SKM-1 treated with dmso at 0.1 percent for 144 hours (cell line): ENCODE measurements at regions not wholly inside any gene's neighbourhood (a gene's known extent, or its start where the extent isn't known, plus 50 kb on each side); places are given as distances from the start of the nearest gene placed in this dataset.
"Not testable (repeated sequence)": the region's sequence is repeated elsewhere in the genome, so short reads cannot be mapped to it uniquely, and the experiment has no call there.

Experiments used
- DNase-seq: peaks from one replicate; lab custom pipeline; 2025; ENCODE audit not compliant: unreplicated experiment; lab: John Stamatoyannopoulos, UW

DNA sequence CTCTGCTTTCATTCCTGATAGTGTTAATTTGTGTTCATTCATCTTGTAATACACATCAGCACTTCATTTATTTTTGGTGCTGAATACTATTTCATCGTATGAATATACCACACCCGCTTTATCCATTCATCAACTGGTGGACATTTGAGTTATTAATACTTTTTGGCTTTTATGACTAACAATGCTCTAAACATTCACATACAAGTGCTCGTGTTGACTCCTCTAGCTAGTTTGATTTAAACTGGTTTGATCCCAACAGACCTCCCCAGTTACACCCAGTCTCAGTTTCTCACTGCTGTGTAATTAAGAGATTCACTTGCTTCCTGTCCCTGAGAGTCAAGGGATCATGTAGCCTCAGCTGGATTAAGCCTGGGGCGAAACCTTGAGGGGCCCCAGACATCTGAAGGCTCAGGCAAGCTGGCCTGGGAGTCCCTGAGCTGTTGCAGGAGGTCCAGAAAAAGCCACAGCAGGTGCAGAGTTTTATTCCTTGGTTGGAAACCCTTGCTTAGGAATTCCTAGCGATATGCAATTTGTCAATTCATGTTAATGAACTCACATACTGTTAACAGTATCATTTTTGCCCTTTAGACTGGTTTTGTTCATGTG, 52.8 kb upstream of the CLDN24 start:
- DNase-seq, result no peak

DNA sequence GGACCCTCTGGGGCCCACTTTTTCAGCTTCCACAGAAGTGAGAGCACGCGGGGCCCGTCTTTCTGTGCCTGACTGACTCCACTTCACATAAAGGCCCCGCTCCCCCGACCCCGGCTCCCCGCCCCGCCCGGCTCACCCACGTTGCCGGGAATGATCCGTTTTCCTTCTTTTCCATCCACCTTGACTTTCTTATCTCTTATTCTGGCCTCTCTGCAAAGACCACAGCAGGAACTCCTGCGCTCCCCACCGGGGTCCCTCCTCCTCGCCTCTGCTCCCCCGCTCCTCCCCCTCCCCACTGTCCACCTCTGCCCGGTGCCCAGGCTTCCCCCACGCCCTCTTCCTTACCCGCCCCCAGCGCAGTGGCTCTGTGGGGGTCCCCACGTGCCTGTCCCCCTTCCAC, 54.2 kb upstream of the CLDN24 start:
- DNase-seq, result no peak

DNA sequence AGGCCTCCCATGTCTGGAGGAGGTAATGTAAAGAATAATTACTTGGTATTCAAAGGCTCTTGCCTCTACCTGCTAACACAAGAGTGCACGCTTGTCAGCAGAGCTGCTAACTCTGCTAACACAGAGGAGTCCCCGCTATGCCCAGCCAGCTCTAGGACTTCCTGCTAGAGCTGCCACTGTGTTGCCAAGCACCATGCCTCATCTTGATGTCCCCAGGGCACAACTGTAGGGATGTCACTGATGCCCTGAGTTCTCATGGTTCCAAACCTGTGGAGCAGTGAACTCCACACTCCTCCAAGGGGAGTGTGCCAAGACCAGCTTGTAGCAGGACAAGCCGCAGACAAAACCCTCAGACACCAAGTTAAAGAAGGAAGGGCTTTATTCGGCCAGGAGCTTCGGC, 55.3 kb upstream of the CLDN24 start:
- DNase-seq, result no peak

DNA sequence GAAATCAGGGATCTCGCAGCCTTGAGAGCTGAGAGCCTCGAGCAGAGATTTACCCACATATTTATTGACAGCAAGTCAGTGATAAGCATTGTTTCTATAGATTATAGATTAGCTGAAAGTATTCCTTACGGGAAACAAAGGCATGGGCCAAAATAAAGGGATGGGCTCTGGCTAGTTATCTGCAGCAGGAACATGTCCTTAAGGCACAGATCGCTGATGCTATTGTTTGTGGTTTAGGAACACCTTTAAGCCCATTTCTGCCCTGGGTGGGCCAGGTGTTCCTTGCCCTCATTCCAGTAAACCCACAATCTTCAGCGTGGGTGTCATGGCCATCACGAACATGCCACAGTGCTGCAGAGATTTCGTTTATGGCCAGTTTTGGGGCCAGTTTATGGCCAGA, 56.1 kb upstream of the CLDN24 start:
- DNase-seq, result not testable (repeated sequence)

DNA sequence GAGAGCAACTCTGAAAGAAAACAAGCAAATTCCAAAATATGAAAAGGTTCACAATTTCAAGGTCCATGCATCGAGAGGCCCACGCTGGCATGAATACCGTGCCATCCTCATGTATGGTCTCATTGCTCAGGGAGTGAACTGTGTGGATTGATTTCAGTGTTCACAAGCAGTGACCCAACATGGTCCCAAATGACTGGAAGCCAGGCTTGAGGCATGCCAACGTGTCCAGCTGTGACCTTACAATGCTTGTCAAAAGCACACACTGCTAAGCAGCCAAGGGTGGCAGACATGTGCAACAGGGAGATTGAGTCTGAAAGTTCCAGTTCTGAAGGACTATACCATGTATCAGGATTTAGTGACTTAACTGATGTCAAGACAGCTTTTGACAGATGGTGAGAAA, 58.7 kb upstream of the CLDN24 start:
- DNase-seq, result no peak

- DNase-seq, result no peak
These were observed 60.8 kb upstream of the CDKN2AIP start for GRCh38 chr4:183383606-183384005.

DNA sequence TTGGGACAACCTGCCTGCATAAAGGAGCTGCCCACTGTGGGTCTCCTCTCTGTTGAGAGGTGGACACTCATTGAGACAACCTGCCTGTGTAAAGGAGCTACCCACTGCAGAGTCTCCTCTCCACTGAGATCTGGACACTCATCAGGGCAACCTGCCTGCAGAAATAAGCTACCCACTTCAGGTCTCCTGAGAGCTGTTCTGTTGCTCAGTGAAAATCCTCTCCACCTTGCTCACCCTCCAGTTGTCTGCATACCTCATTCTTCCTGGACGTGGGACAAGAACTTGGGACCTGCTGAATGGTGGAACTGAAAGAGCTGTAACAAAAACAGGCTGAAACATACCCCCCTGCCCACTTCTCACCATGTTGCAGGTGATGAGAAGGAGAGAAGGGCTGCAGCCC, 59.9 kb upstream of the CDKN2AIP start:
- no peak for DNase-seq

GRCh38 chr4:183384983-183385382, 59.5 kb upstream of the CDKN2AIP start:
- DNase-seq, result no peak

DNA sequence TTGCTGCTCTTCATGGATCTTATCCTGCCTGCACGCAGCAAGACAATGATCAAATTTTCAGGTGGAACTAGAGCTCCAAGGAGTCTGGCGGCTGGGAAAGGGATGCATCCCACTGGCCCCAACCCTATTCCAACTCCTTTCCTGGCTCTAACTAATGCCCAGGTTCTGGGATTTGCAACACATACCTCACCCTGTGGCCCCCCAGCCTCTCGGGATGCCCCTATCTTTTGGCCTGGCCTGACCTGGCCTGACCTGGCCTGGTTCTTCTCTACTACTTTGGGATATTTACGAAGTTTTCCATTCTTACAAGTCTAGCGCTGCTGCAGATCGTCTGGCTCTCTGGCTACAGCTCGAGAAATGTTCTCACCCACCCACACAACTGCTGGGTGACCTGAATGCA, 56.4 kb upstream of the CDKN2AIP start:
- no peak for DNase-seq

- DNase-seq, result no peak
These were observed 55.7 kb upstream of the CDKN2AIP start for GRCh38 chr4:183388777-183389176.

GRCh38 chr4:183390374-183390773, 54.1 kb upstream of the CDKN2AIP start:
- DNase-seq, result no peak

DNA sequence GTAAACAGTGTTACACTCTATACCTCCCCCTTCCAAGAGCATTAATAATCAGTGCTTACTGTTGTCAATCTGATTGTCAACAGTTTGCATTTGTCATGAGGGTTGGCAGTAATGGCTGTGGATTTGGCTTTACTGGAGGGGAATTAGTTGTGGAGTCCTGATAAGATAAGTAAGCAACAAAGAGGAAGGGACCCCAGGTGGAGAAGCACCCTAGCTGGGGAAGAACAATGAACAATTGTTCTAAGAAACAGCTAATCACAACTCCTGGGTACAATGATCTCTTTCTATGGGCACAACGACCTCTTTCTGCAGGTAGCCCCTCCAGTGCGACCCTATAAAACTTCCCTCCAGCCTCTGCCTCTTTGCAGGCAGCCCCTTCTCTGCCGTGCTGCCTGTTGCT, 53.2 kb upstream of the CDKN2AIP start:
- DNase-seq, result no peak

DNA sequence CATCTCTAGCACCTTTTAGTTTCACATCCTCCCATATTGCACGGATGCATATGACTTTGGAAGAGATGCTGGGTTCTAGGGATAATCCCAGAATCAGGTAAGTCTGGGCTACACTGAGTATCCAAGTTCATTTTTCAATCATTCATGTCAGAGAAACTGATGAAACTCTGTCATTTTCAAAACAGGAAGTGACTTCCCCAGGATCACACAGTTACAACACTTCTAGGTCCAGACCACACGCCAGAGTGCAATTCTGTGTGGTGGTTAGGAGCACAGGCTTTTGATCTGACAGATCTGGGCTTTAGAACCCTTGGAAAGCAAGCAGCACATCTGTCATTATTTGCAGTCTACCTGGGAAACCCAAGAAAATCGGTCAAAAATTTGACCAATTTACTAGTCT, 52.1 kb upstream of the CDKN2AIP start:
- peak; percentile 84 for DNase-seq

DNA sequence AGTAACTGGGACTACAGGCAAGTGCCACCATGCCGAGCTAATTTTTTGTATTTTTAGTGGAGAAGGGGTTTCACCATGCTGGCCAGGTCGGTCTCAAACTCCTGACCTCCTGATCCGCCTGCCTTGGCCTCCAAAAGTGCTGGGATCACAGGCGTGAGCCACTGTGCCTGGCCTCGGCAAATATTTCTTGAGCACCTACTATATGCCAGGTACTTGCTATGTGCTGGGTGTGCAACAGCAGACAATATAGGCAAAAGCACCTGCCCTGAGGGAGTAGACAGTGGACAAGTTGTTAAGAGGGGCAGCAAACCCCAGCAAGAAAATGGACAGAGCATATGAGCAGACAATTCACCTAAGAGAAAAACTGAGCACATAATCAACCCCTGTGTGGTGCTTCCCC, 51.0 kb upstream of the CDKN2AIP start:
- DNase-seq, result no peak

- no peak for DNase-seq
These were observed 50.1 kb upstream of the CDKN2AIP start for GRCh38 chr4:183394166-183394951.
